Calu3 (cell line): ENCODE measurements at regions not wholly inside any gene's neighbourhood (a gene's known extent, or its start where the extent isn't known, plus 50 kb on each side); places are given as distances from the start of the nearest gene placed in this dataset.
"Not testable (repeated sequence)": the region's sequence is repeated elsewhere in the genome, so short reads cannot be mapped to it uniquely, and the experiment has no call there.

ENCODE experiments used
- BruUV-seq: library from RNA; stranded (reverse); fragments of 400-500 nt; replicated peaks from 2 replicates; lab custom pipeline; 2021; lab: Mats Ljungman, UMichigan
- CTCF ChIA-PET: fragments of 300-600 bp; sonication (Branson Sonifier 250); formaldehyde crosslinking; loops from one replicate; lab custom pipeline; 2022; ENCODE audit warnings: antibody characterized with exemption; lab: Charles Lee
- DNase-seq: peaks from one replicate; pipeline ENCODE4 v3.0.0; 2022
- H3K27ac Mint-ChIP-seq: one replicate; pipeline ENCODE4 v1.8.0; 2022; ENCODE audit warnings: mixed read lengths; ENCODE audit not compliant: unreplicated experiment
- H3K27me3 Mint-ChIP-seq: one replicate; pipeline ENCODE4 v1.8.0; 2022; ENCODE audit warnings: mixed read lengths; ENCODE audit not compliant: unreplicated experiment
- H3K36me3 Mint-ChIP-seq: one replicate; pipeline ENCODE4 v1.8.0; 2022; ENCODE audit warnings: mild to moderate bottlenecking, moderate library complexity, mixed read lengths; ENCODE audit not compliant: insufficient read depth, unreplicated experiment
- H3K4me1 Mint-ChIP-seq: one replicate; pipeline ENCODE4 v1.8.0; 2022; ENCODE audit warnings: mild to moderate bottlenecking, low read depth, mixed read lengths; ENCODE audit not compliant: unreplicated experiment
- H3K4me3 Mint-ChIP-seq: one replicate; pipeline ENCODE4 v1.8.0; 2022; ENCODE audit warnings: mild to moderate bottlenecking, low read depth, moderate library complexity, mixed read lengths; ENCODE audit not compliant: unreplicated experiment
- H3K9me3 Mint-ChIP-seq: one replicate; pipeline ENCODE4 v1.8.0; 2022; ENCODE audit warnings: low read depth, mixed read lengths; ENCODE audit not compliant: unreplicated experiment
- intact Hi-C: fragments of 100-400 bp; cut with micrococcal nuclease; formaldehyde crosslinking; loops from one replicate; pipeline ENCODE4 v1.10.0; 2022; ENCODE audit not compliant: unreplicated experiment

DNA sequence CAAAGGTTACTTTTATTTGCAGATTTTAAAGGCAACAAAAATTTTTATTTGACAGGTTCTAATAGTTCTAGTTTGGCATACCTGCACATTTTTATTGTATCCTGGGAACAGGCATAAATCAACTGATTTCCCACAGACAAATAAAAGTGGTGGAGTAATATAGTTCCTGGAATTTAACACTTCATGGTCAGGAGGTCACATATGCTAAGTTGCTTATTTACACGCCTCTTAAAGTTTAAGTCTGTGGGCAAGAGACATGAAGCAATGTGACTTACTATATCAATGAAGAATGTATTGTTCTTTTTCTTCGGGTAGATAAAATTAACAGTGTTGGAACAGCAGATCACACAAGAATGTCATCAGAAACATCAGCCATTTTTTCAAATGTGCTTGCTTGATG, 135.2 kb downstream of the SPDYE17 start:
- intact Hi-C loops, H3K4me3 Mint-ChIP-seq, DNase-seq, H3K27ac Mint-ChIP-seq, H3K36me3 Mint-ChIP-seq, H3K9me3 Mint-ChIP-seq, CTCF ChIA-PET, H3K27me3 Mint-ChIP-seq, BruUV-seq, H3K4me1 Mint-ChIP-seq: not testable (repeated sequence)

DNA sequence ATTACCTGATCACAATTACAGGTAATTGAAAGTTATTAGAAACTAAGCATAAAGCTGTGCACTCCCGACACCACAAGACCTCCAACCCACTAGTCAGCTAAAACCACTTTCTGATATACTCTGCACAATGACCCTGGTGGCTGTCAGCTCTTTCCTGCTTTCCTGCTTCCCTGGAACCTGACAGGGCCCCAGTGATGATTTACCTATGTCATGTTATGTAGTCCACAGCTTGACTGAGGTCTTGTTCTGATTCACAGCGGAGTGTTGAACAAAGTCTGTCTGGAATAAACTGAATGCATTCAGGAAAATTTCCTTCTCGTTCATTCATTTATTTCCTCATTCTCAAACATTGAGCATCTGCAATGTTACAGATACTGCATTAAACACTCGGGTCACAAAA, 136.5 kb downstream of the SPDYE17 start:
- CTCF ChIA-PET, intact Hi-C loops, H3K27ac Mint-ChIP-seq: not testable (repeated sequence)

GRCh38 chr7:76891771-76892170, 140.4 kb downstream of the SPDYE17 start:
- DNase-seq, intact Hi-C loops, BruUV-seq, H3K36me3 Mint-ChIP-seq, H3K27ac Mint-ChIP-seq, H3K4me1 Mint-ChIP-seq, H3K27me3 Mint-ChIP-seq, H3K9me3 Mint-ChIP-seq, CTCF ChIA-PET, H3K4me3 Mint-ChIP-seq: not testable (repeated sequence)

More for the DNA sequence above, 136.5 kb downstream of the SPDYE17 start:
- H3K4me3 Mint-ChIP-seq, H3K27me3 Mint-ChIP-seq, BruUV-seq, H3K4me1 Mint-ChIP-seq, DNase-seq, H3K9me3 Mint-ChIP-seq, H3K36me3 Mint-ChIP-seq: not testable (repeated sequence)

DNA sequence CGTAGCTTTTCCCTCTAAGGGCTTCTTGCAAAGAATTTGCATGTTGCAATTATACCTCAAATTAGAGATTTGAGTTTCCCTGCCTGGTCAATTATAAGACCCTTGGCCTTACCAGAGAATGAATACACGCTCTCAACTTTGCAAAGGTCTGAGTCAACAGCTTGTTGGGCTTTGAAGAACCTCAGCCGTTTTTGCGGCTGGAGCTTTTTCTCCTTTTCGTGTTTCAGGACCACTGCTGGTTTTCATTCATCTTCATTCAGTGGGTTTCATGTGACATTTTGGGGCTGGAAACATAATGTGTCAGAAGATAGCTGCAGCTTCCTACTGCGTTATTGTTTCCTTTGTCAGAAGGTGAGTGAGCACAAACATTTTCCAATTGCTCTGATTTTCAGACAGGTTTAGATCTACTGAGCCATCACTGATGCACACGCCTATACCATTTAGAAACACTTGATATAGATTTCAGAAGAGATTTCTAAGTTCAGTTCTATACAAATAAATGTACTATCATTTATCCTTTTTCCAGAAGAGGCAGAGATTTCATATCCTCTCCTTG, 152.3 kb downstream of the SPDYE17 start:
- H3K27ac Mint-ChIP-seq, intact Hi-C loops, CTCF ChIA-PET, H3K4me1 Mint-ChIP-seq, H3K27me3 Mint-ChIP-seq, H3K9me3 Mint-ChIP-seq, H3K36me3 Mint-ChIP-seq, DNase-seq, BruUV-seq, H3K4me3 Mint-ChIP-seq: not testable (repeated sequence)

DNA sequence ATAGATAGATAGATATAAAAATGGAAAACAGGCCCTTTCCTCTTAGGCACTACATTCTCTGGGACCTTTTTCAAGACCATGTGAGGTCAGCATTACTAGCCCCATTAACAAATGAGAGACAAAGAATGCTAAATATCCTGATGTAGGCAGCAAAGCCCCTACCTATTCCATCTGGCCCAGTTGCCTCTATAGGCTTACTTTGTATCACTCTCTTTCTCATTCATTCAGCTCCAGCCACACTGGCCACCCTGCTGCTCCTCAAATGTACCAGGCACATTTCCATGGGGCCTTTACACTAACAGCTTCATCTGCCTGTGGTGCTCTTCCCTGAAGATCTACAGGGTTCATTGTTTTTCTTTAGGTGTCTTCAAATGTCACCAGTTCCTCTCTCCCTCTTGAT, 156.4 kb downstream of the SPDYE17 start:
- CTCF ChIA-PET, H3K4me1 Mint-ChIP-seq, H3K9me3 Mint-ChIP-seq, BruUV-seq, H3K4me3 Mint-ChIP-seq, H3K36me3 Mint-ChIP-seq, H3K27me3 Mint-ChIP-seq, intact Hi-C loops, H3K27ac Mint-ChIP-seq, DNase-seq: not testable (repeated sequence)

- H3K4me1 Mint-ChIP-seq, H3K9me3 Mint-ChIP-seq, intact Hi-C loops, H3K27me3 Mint-ChIP-seq, BruUV-seq, H3K36me3 Mint-ChIP-seq, H3K4me3 Mint-ChIP-seq, H3K27ac Mint-ChIP-seq, CTCF ChIA-PET, DNase-seq: not testable (repeated sequence)
Observed at GRCh38 chr7:76870504-76870808, 161.7 kb downstream of the SPDYE17 start.

DNA sequence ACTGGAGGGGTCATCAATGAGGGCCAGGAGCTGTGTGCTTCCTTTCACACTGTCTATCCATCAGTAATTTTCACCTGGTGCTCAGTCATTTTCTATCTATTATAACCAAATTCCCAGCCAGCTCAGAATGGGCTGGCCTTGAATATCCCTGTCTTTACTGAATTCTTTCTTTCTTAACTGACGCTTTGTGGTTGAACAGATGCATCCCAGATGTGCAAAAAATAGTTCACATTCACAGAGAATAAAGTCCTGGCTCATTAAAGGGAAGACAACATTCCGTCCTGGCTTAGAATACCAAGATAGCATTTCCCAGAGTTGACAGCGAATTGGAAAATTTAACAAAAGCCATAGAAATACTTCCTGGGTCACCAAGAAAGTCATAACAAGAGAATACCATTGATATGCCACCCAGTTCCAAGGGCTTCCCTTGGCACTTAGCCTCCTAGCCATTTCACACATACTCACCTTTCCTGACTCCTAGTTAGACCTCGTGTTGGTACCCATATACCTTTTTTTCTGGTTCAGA, 164.7 kb downstream of the SPDYE17 start:
- H3K9me3 Mint-ChIP-seq, H3K27ac Mint-ChIP-seq, H3K27me3 Mint-ChIP-seq, DNase-seq, H3K36me3 Mint-ChIP-seq, BruUV-seq, H3K4me3 Mint-ChIP-seq, intact Hi-C loops, H3K4me1 Mint-ChIP-seq, CTCF ChIA-PET: not testable (repeated sequence)

DNA sequence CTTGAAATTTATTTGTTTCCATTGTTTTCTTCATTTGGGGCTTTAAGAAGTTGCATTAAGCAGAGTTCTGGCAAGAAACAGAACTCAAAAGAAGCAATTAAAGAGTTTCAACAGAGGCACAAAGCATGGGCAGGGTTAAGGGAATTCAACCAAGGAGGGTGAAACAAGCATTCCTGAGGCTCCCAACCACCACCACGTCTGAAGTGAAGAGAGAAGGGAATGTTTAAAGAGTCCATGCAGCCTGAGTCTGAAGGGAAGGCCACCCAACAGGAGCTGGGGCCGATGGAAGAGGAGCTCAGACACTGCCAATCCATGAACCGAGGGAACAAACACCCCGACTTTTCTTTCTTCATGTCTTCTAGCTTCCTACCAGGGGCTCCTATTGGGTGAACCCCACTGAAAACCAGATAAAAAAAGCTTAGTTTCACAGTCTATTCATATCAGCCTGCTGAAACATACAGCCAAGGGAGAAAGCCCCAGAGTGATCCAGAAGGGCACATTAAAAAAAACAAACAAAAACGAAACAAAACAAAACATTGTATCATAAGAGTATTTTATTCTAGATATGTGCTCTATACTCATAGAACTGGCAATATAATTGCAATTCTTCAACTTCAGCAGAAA, 168.9 kb downstream of the SPDYE17 start:
- BruUV-seq, H3K4me1 Mint-ChIP-seq, intact Hi-C loops, H3K9me3 Mint-ChIP-seq, H3K4me3 Mint-ChIP-seq, DNase-seq, H3K27ac Mint-ChIP-seq, H3K36me3 Mint-ChIP-seq, CTCF ChIA-PET, H3K27me3 Mint-ChIP-seq: not testable (repeated sequence)

- H3K27ac Mint-ChIP-seq, H3K27me3 Mint-ChIP-seq, H3K4me3 Mint-ChIP-seq, H3K36me3 Mint-ChIP-seq, BruUV-seq, intact Hi-C loops, DNase-seq, CTCF ChIA-PET, H3K9me3 Mint-ChIP-seq, H3K4me1 Mint-ChIP-seq: not testable (repeated sequence)
Observed at GRCh38 chr7:76862241-76862640, 169.9 kb downstream of the SPDYE17 start.

DNA sequence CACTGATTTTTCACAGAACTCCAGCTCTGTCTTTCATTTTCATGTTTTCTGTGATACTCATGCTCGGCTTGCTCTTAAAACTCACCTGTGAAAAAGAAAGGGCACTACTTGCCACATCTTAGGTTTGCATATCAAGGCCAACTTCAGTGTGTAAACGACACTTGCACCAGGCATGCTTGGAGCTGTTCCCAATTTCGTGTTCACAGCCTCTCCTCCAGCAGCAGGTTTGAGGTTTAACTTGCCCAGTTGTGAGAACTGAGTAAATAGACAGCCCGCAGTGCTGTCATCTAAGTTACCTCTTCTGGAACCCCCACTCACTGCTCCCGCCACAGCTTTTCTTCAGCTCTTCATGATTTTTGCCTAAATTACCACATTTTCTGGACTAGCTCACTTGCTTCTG, 172.2 kb downstream of the SPDYE17 start:
- H3K36me3 Mint-ChIP-seq, H3K27me3 Mint-ChIP-seq, intact Hi-C loops, H3K27ac Mint-ChIP-seq, H3K9me3 Mint-ChIP-seq, H3K4me3 Mint-ChIP-seq, DNase-seq, H3K4me1 Mint-ChIP-seq, CTCF ChIA-PET, BruUV-seq: not testable (repeated sequence)
